Mesothelial cell of epicardium (in vitro differentiated cells): ENCODE measurements at regions not wholly inside any gene's neighbourhood (a gene's known extent, or its start where the extent isn't known, plus 50 kb on each side); places are given as distances from the start of the nearest gene placed in this dataset.
A peak's percentile ranks its signal among the peaks of the same experiment; 100 is the strongest.

Experiments used
- DNase-seq, 2 experiments: peaks; one replicate each; pipeline ENCODE4 v3.0.0; 2021; ENCODE audit warnings: low spot score in 2 of 2; ENCODE audit not compliant: unreplicated experiment in 2 of 2
- H3K27ac Mint-ChIP-seq: 2 replicates; pipeline ENCODE4 v1.8.0; 2021; ENCODE audit warnings: mixed read lengths
- H3K27me3 Mint-ChIP-seq: 2 replicates; pipeline ENCODE4 v1.8.0; 2021; ENCODE audit warnings: low read depth, mixed read lengths
- H3K36me3 Mint-ChIP-seq: 2 replicates; pipeline ENCODE4 v1.8.0; 2021; ENCODE audit warnings: mixed read lengths
- H3K4me1 Mint-ChIP-seq: 2 replicates; pipeline ENCODE4 v1.8.0; 2021; ENCODE audit warnings: mixed read lengths
- H3K4me3 Mint-ChIP-seq: 2 replicates; pipeline ENCODE4 v1.8.0; 2021; ENCODE audit warnings: mild to moderate bottlenecking, moderate library complexity, mixed read lengths
- H3K9me3 Mint-ChIP-seq: 2 replicates; pipeline ENCODE4 v1.8.0; 2021; ENCODE audit warnings: mixed read lengths
- TF ChIP-seq, protein P1 (sequence below): fragments of 200-600 bp; sonication (generic); IDR thresholded peaks from one replicate; pipeline ENCODE4 v1.5.0; 2021; ENCODE audit warnings: antibody characterized with exemption; ENCODE audit not compliant: unreplicated experiment

DNA sequence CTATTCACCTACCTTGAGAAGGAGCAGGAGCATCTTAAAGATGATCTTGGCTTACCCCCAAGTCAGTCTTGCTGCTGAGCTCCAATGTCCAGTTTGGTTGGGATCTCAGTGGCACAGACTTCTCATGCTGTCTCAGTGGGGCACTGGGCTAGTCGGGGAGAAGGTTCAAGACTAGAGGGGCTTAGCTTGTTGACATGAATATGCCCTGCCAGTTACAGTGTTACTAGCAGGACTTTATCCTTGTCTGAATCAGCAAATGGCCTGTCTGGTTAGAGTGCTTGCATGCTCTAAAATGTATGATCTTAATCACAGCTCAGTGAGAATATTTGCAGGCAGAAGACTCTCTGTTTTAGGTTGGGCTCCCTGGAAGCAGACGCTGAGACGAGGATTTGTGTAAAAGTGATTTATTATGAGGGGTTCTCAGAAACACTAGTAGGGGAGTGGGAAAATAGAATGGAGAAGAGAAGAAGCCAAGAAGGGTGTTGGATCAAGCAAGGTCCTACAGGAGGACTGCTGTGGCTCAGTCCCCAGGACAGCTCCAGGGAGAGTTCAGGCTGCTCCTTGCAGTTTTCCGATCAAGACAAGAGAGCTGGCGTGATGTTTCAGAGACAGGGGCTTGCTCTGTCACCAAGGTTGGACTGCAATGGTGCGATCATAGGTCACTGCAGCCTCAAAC, 150.4 kb upstream of the HS3ST2 start:
- TF ChIP-seq, protein P1, sequence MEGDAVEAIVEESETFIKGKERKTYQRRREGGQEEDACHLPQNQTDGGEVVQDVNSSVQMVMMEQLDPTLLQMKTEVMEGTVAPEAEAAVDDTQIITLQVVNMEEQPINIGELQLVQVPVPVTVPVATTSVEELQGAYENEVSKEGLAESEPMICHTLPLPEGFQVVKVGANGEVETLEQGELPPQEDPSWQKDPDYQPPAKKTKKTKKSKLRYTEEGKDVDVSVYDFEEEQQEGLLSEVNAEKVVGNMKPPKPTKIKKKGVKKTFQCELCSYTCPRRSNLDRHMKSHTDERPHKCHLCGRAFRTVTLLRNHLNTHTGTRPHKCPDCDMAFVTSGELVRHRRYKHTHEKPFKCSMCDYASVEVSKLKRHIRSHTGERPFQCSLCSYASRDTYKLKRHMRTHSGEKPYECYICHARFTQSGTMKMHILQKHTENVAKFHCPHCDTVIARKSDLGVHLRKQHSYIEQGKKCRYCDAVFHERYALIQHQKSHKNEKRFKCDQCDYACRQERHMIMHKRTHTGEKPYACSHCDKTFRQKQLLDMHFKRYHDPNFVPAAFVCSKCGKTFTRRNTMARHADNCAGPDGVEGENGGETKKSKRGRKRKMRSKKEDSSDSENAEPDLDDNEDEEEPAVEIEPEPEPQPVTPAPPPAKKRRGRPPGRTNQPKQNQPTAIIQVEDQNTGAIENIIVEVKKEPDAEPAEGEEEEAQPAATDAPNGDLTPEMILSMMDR = no peak
- H3K9me3 Mint-ChIP-seq = no peaks in the 10 kb centered on the region

DNA sequence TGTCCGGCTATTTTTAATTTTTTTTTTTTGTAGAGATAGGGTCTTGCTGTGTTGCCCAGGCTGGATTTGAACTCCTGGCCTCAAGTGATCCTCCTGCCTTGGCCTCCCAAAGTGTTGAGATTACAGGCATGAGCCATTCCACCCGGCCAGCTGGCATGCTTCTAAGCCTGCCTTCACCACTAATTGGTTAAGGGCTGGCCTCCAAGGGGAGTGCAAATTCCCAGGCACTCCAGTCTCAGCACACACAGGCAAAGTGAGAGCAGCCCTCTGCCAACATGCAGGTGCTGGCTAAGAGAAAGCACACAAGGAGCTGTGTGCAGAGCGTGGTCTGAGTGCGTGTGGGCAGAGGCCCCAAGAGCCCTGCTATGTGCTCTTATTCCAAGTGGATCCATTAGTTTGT, 149.8 kb upstream of the HS3ST2 start:
- no peaks in the 10 kb centered on the region for H3K4me1 Mint-ChIP-seq
- TF ChIP-seq, protein P1 = no peak
- peak in 1 of 2 experiments; percentile 38 for DNase-seq
- no peak overlapping the region for H3K4me3 Mint-ChIP-seq
- H3K27me3 Mint-ChIP-seq = peaks cover 1% of the 10 kb centered on the region
- no peaks in the 10 kb centered on the region for H3K9me3 Mint-ChIP-seq
- H3K27ac Mint-ChIP-seq = no peak overlapping the region
- no peaks in the 10 kb centered on the region for H3K36me3 Mint-ChIP-seq

More for the DNA sequence above, 150.4 kb upstream of the HS3ST2 start:
- no peaks in the 10 kb centered on the region for H3K4me1 Mint-ChIP-seq
- H3K27ac Mint-ChIP-seq = no peak overlapping the region
- peaks cover 1% of the 10 kb centered on the region for H3K27me3 Mint-ChIP-seq
- no peak overlapping the region for H3K4me3 Mint-ChIP-seq
- DNase-seq = peak in 1 of 2 experiments; percentile 25
- no peaks in the 10 kb centered on the region for H3K36me3 Mint-ChIP-seq

DNA sequence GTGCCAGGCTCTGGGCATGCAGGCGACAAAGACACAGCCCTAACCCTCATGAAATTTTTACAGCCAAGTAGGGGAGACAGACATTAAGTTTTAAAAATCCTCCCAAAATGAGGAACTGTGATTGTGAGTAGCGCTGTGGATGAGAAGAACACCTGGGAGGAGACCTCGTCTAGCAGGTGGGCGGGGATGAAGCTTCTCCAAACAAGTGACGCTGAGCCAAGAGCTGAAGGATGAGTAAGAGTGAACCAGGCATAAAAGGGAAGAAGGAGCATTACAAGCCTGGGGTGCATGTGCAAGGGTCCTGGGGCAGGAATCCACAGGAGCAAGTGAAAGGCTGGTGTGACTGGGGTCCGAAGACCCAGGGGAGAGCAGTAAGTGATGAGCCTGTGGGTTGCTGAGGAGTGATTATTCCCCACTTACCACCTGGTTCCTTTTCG, 149.4 kb upstream of the HS3ST2 start:
- Mint-ChIP-seq H3K27me3 (peaks cover 1% of the 10 kb centered on the region), H3K9me3 (no peaks in the 10 kb centered on the region), H3K4me3 (no peak overlapping the region), H3K4me1 (no peaks in the 10 kb centered on the region), H3K36me3 (no peaks in the 10 kb centered on the region), H3K27ac (no peak overlapping the region)
- TF ChIP-seq, protein P1 = no peak
- DNase-seq = peak in 1 of 2 experiments; percentile 33

DNA sequence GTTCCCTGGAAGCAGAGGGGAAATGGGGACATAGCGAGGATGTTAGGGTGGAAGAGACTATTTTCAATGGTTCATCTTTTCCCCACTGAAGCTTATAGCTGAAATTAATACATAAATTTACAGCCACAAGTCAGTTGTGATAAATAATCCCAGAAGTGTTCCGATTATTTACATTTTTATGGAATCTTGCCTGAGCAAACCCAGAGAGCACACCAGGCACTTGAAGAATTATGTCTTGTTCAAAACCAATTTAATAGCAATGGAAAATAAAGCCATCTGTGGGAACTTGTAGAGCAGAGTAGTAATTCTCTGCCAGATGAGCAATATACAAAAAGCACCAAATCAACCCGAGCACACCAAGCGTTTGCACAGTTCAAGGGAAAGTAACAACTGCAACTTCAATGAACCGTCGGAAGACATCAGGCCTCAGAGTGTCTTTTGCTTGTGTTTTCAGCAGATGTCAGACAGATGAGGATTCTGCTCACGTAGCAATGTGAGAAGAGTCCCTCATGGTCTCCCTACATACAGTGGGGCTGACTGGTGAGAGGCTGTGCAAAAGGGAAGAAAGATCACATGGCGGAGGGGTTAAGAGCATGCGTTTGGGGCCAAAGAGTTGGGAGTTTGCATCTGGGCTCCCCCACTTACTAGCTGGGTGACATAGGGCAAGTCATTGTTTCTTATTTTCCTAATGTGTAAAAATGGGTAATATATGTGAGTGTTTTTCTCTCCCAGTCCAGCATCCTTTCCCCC, 148.7 kb upstream of the HS3ST2 start:
- Mint-ChIP-seq H3K36me3 (no peaks in the 10 kb centered on the region), H3K4me3 (no peak overlapping the region), H3K27me3 (peaks cover 1% of the 10 kb centered on the region), H3K9me3 (no peaks in the 10 kb centered on the region), H3K4me1 (no peaks in the 10 kb centered on the region), H3K27ac (no peak overlapping the region)
- TF ChIP-seq, protein P1 = no peak
- DNase-seq = peak in 1 of 2 experiments; percentile 22

DNA sequence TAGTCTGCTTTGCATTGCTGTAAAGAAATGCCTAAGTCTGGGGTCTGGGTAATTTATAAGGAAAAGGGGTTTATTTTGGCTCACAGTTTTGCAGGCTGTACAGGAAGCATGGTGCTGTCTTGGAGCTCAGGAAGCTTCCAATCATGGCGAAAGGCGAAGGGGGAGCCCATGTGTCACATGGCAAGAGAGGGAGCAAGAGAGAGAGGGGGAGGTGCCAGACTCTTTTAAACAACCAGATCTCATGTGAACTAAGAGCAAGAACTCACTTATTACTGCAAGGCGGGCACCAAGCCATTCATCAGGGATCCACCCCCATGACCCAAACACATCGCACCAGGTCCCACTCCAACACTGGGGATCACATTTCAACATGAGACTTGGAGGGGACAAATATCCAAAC, 148.2 kb upstream of the HS3ST2 start:
- no peak overlapping the region for H3K4me3 Mint-ChIP-seq

More for the DNA sequence above, 148.2 kb upstream of the HS3ST2 start:
- TF ChIP-seq, protein P1 = no peak
- Mint-ChIP-seq H3K36me3 (no peaks in the 10 kb centered on the region), H3K9me3 (no peaks in the 10 kb centered on the region), H3K27me3 (peaks cover 1% of the 10 kb centered on the region), H3K4me1 (no peaks in the 10 kb centered on the region), H3K27ac (no peak overlapping the region)
- no peak for DNase-seq
